DND-41 (cell line): ENCODE measurements at regions not wholly inside any gene's neighbourhood (a gene's known extent, or its start where the extent isn't known, plus 50 kb on each side); places are given as distances from the start of the nearest gene placed in this dataset.

Experiments
- EZH2 ChIP-seq: IDR thresholded peaks from 3 replicates; pipeline ENCODE4 v1.6.1; 2012; ENCODE audit warnings: borderline replicate concordance, low read depth, mild to moderate bottlenecking, moderate library complexity, low read length, inconsistent platforms; ENCODE audit not compliant: severe bottlenecking
- TF ChIP-seq, protein P1 (sequence below): IDR thresholded peaks from 2 replicates; pipeline ENCODE4 v1.5.1; 2012; ENCODE audit warnings: borderline replicate concordance, low read length, moderate library complexity, mild to moderate bottlenecking; ENCODE audit not compliant: poor library complexity, severe bottlenecking; ENCODE audit errors: extremely low read depth

DNA sequence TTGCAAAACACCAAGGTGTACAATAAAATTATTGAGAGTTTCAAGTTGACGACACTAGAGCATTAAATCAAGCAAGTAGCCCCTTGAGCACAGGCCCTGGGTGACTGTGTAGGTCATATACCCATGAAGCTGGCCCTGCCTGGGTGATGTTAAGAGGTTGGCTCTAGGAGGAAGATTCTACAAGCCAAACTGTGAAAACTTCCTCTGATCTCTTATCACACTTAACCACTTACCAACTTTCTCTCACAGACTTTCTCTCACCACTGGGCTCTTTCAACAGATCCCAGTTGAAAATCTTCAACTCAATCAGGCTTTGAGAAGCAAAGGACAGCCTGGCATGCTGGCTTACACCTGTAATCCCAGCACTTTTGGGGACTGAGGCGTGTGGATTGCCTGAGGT lies 186.9 kb upstream of the BTG1 start:
- TF ChIP-seq, protein P1, sequence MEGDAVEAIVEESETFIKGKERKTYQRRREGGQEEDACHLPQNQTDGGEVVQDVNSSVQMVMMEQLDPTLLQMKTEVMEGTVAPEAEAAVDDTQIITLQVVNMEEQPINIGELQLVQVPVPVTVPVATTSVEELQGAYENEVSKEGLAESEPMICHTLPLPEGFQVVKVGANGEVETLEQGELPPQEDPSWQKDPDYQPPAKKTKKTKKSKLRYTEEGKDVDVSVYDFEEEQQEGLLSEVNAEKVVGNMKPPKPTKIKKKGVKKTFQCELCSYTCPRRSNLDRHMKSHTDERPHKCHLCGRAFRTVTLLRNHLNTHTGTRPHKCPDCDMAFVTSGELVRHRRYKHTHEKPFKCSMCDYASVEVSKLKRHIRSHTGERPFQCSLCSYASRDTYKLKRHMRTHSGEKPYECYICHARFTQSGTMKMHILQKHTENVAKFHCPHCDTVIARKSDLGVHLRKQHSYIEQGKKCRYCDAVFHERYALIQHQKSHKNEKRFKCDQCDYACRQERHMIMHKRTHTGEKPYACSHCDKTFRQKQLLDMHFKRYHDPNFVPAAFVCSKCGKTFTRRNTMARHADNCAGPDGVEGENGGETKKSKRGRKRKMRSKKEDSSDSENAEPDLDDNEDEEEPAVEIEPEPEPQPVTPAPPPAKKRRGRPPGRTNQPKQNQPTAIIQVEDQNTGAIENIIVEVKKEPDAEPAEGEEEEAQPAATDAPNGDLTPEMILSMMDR = no peak
- TF ChIP-seq EZH2 = no peak
